Retinal pigment epithelial cell (primary cell): ENCODE measurements at regions not wholly inside any gene's neighbourhood (a gene's known extent, or its start where the extent isn't known, plus 50 kb on each side); places are given as distances from the start of the nearest gene placed in this dataset.

ENCODE experiments used
- DNase-seq: peaks from one replicate; pipeline ENCODE4 v3.0.0-alpha.2; 2010; ENCODE audit warnings: low read depth
- H3K4me3 ChIP-seq: 2 replicates; pipeline ENCODE4 v1.5.1; 2011; ENCODE audit warnings: mild to moderate bottlenecking, low read length, control low read depth, moderate library complexity
- CTCF ChIP-seq: conservative IDR thresholded peaks from 2 replicates; pipeline ENCODE4 v1.5.1; 2011; ENCODE audit warnings: low read depth, low read length, control low read depth, inconsistent platforms

GRCh38 chr16:13633391-13633861 is 286.5 kb upstream of the ERCC4 start:
- DNase-seq = no peak
- H3K4me3 ChIP-seq = no peak overlapping the region
- TF ChIP-seq CTCF = no peak

DNA sequence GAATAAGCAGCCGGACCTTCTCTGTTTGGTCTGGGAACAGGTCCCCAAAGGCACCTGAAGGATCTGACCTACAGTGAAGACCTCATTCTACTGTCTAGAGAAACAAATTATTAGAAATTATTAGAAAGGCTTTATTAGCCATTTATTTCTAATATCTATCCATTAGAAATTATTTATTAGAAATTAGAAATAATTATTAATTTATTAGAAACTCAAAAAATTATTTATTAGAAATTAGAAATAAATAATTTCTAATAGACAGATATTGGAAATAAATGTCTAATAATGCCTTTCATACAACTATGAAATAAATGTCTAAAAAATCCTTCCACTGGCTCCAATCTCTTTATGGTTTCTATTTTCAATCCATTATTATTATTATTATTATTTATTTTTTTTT is 285.7 kb upstream of the ERCC4 start:
- DNase-seq = no peak
- no peak overlapping the region for H3K4me3 ChIP-seq
- no peak for TF ChIP-seq CTCF

DNA sequence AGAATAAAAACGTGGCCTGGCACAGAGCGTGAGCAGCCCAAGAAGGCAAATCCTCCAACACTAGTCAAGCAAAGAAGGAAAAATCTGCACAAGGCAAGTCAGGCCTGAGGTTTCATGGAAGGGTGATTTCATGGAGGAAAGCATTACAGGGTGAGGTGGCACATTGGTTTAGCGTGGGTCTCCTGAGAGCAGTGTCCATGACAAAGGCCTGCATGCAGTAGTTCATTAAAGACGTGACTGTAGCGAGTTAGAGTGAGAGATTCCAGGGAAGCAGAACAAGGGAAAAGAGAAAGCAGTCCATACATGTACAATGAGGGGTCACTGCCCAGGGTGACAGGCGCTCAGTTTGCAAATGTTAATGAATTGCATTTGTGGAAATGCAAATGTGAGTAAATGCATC is 285.0 kb upstream of the ERCC4 start:
- TF ChIP-seq CTCF = no peak
- no peak for DNase-seq
- H3K4me3 ChIP-seq = no peak overlapping the region

DNA sequence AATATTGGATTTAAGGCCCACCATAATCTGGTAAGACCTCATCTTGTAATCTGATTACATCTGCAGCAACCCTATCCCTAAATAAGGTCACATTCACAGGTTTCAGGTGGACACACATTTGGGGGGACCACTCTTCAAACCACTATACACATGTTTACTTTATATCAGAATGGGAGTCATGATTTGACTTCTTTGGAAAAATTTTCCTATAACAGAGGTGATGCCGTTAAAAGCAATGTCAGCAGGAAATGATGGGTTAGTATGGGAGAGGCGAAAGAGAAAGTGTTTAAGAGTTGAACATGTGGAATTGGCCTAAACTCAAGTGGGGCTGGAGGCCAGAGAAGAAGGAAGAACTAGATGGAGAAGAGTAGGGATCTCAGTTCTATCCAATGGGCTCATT is 281.7 kb upstream of the ERCC4 start:
- TF ChIP-seq CTCF = no peak
- no peak overlapping the region for H3K4me3 ChIP-seq
- no peak for DNase-seq

DNA sequence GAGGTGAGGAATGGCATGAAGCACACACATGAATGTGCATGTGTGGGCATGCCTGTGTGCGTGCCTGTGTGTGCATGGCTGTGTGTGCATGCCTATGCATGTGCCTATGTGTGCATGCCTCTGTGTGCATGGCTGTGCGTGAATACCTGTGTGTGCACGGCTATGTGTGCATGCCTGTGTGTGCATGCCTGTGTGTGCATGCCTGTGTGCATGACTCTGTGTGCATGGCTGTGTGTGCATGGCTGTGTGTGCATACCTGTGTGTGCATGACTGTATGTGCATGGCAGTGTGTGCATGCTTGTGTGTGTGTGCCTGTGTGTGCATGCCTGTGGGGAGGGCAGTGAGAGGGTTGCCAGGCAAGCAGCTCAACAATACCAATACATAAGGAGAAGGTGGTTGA is 276.5 kb upstream of the ERCC4 start:
- H3K4me3 ChIP-seq = no peak overlapping the region
- no peak for DNase-seq
- TF ChIP-seq CTCF = no peak

DNA sequence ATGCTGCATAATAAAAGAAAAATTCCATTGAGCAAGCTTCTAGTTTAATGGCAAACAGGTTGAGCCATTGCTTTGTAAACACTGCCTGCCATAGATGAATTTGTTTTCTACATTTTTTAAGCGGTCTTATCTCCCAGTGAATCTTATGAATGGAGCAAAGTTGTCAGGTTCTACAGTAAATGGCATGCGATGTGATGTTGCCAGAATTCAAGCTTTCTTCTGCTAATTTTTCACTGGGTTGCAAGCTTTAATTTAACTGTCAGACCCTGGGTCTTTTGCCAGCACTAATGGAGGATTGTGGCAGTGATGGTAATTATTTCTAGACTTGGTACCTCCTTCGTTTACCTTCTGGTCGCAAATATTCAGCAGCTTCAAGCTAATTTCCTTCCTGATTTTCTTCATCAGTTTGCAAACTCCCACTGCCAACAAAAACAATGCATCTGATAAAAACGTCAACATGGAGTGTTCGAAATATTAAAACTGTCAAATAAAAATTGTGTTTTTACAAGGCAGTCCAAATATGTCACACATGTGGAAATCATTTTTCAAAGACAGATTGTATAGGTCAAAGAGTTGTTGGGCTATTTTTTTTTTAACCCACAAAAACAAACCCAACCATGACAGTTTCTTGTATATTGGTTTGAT is 274.2 kb upstream of the ERCC4 start:
- DNase-seq = no peak
- TF ChIP-seq CTCF = no peak
- H3K4me3 ChIP-seq = no peak overlapping the region

DNA sequence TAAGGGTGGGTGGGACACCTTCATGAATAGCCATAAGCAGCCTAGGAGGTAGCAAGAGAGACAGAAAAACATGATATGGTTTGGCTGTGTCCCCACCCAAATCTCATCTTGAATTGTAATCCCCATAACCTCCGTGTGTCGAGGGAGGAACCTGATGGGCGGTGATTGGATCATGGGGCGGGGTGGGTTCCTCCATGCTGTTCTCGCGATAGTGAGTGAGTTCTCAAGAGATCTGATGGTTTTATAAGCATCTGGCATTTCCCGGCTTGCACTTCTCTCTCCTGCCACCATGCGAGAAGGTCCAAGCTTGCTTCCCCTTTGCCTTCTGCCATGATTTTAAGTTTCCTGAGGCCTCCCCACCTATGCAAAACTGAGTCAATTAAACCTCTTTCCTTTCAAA is 259.1 kb upstream of the ERCC4 start:
- H3K4me3 ChIP-seq = no peak overlapping the region
- TF ChIP-seq CTCF = no peak
- no peak for DNase-seq
